Uterus (tissue), 3 donors: ENCODE measurements at regions not wholly inside any gene's neighbourhood (a gene's known extent, or its start where the extent isn't known, plus 50 kb on each side); places are given as distances from the start of the nearest gene placed in this dataset.

Source experiments
- DNase-seq, 2 donors: peaks; one replicate each; pipeline ENCODE4 v3.0.0-alpha.2; 2019 to 2020
- H3K27ac ChIP-seq, 2 donors: fragments of 200-600 bp; sonication (generic); 1 replicate in 1 of 2; 2 replicates in 1 of 2; pipeline ENCODE4 v1.5.1; 2016 to 2018
- H3K27me3 ChIP-seq, 2 donors: fragments of 200-600 bp; sonication (generic); one replicate each; pipeline ENCODE4 v1.5.1; 2018 to 2019; ENCODE audit warnings: control low read depth in 1 of 2
- H3K36me3 ChIP-seq, 2 donors: fragments of 200-600 bp; sonication (generic); one replicate each; pipeline ENCODE4 v1.5.1; 2019; ENCODE audit warnings: control low read depth in 1 of 2
- H3K4me1 ChIP-seq, 2 donors: fragments of 200-600 bp; sonication (generic); one replicate each; pipeline ENCODE4 v1.5.1; 2018 to 2019; ENCODE audit warnings: control low read depth in 1 of 2
- H3K4me3 ChIP-seq, 2 donors: fragments of 200-600 bp; sonication (generic); 1 replicate in 1 of 2; 2 replicates in 1 of 2; pipeline ENCODE4 v1.5.1; 2018 to 2019; ENCODE audit warnings: mild to moderate bottlenecking in 1 of 2
- H3K9me3 ChIP-seq, 2 donors: fragments of 200-600 bp; sonication (generic); one replicate each; pipeline ENCODE4 v1.5.1; 2019; ENCODE audit warnings: control low read depth in 1 of 2
- POLR2A ChIP-seq, 2 donors: fragments of 450-650 bp; IDR thresholded peaks; one replicate each; pipeline ENCODE4 v1.6.1; 2016; ENCODE audit warnings: antibody characterized with exemption in 2 of 2, mild to moderate bottlenecking in 1 of 2, moderate library complexity in 1 of 2
- intact Hi-C: fragments of 100-400 bp; cut with DNase I; formaldehyde crosslinking; loops from one replicate; pipeline ENCODE4 v1.15.1; 2023; ENCODE audit warnings: low total_unique reads
- TF ChIP-seq, protein P1 (sequence below), 4 experiments: fragments of 200-600 bp in 2 of 4; fragments of 450-650 bp in 2 of 4; sonication (generic) in 2 of 4; IDR thresholded peaks; one replicate each; pipeline ENCODE4 v1.5.1; 2016 to 2019; ENCODE audit warnings: antibody characterized with exemption in 4 of 4, mild to moderate bottlenecking in 2 of 4, moderate library complexity in 1 of 4
- donor health status: DM: yes; HTN: yes; CAD: no.

DNA sequence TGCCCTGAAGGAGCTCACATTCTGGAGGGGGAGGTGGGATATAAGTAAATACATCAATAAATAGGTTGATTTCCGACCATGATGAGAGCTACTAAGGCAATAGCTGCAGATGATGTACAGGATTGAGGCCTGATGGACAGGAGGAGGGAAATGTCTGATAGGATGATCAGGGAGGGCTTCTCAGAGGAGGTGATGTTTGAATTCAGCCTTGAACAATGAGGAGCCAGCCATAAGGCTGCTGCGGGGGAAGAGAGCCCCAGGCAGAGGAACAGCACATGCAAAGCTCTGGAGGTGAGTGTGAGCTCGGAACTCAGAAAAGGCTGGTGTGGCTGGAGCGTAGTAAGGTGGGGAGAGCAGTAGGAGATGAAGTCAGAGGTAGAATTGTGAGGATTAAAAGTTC lies 411.7 kb downstream of the PTPRU start:
- intact Hi-C loops, result no loop called here
- H3K9me3 ChIP-seq, result no peaks in the 10 kb centered on the region
- TF ChIP-seq, protein P1, sequence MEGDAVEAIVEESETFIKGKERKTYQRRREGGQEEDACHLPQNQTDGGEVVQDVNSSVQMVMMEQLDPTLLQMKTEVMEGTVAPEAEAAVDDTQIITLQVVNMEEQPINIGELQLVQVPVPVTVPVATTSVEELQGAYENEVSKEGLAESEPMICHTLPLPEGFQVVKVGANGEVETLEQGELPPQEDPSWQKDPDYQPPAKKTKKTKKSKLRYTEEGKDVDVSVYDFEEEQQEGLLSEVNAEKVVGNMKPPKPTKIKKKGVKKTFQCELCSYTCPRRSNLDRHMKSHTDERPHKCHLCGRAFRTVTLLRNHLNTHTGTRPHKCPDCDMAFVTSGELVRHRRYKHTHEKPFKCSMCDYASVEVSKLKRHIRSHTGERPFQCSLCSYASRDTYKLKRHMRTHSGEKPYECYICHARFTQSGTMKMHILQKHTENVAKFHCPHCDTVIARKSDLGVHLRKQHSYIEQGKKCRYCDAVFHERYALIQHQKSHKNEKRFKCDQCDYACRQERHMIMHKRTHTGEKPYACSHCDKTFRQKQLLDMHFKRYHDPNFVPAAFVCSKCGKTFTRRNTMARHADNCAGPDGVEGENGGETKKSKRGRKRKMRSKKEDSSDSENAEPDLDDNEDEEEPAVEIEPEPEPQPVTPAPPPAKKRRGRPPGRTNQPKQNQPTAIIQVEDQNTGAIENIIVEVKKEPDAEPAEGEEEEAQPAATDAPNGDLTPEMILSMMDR (IDR thresholded peaks at IDR 0.05), result no peak
- H3K4me1 ChIP-seq, result no peaks in the 10 kb centered on the region
- H3K27ac ChIP-seq, result no peak overlapping the region
- no peaks in the 10 kb centered on the region for H3K36me3 ChIP-seq
- DNase-seq, result no peak
- H3K4me3 ChIP-seq, result no peak overlapping the region
- no peaks in the 10 kb centered on the region for H3K27me3 ChIP-seq

DNA sequence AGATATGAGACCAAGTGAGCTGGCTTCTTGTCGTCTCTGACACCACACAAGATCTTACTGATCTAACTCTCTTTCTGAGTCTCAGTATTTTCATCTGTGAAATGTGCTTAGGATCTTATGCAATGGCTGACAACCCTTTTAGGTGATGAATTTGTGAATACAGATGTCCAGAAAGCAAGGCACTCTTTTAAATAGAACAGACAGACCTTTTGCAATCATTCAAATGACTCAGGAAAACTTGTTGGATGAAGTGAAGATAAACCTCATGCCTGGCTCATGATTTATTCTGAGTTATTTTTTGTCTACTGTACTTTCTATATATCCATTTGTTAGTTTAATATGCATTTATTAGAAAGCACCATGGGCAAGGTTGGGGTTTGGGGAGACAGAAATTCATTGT lies 411.3 kb downstream of the PTPRU start:
- H3K27ac ChIP-seq, result no peak overlapping the region
- intact Hi-C loops, result no loop called here
- H3K36me3 ChIP-seq, result no peaks in the 10 kb centered on the region
- no peaks in the 10 kb centered on the region for H3K4me1 ChIP-seq
- no peaks in the 10 kb centered on the region for H3K27me3 ChIP-seq
- no peaks in the 10 kb centered on the region for H3K9me3 ChIP-seq
- H3K4me3 ChIP-seq, result no peak overlapping the region
- no peak for DNase-seq
- no peak for TF ChIP-seq POLR2A (IDR thresholded peaks at IDR 0.05)
- TF ChIP-seq, protein P1 (IDR thresholded peaks at IDR 0.05), result no peak

DNA sequence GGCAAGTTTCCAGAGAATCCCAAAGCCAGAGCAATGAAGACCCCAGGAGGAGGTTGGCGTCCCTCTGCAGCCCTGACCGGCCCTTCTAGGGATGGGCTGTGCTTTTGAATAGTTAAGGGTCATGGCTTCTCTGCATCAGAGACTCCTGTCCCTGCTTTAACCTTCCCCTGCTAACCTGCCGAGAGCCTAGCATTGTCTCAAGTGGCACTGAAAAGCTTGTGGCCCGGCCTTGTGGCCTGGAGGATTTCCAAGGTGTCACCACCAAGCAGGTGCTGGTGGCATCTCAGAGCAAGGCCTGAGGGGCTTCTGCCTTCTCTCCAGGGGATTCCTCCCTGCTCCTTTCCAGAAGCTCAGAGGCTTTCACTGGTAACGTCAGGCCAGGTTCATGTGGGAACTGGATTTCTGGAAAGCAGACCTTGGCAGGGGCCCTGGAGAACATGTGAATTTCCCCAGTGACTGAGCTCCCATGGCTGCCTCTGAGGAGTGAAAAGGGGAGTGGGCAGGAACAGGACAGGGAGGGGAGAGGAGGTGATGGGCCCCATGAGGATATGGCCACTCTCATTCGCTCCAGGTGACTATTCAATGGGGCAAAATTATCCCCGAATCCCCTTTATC lies 409.9 kb downstream of the PTPRU start:
- H3K36me3 ChIP-seq, result no peaks in the 10 kb centered on the region
- no peak overlapping the region for H3K27ac ChIP-seq
- no peaks in the 10 kb centered on the region for H3K4me1 ChIP-seq
- H3K27me3 ChIP-seq, result no peaks in the 10 kb centered on the region
- H3K9me3 ChIP-seq, result no peaks in the 10 kb centered on the region
- intact Hi-C loops, result no loop called here
- no peak for DNase-seq
- no peak overlapping the region for H3K4me3 ChIP-seq
- TF ChIP-seq, protein P1 (IDR thresholded peaks at IDR 0.05), result no peak
- no peak for TF ChIP-seq POLR2A (IDR thresholded peaks at IDR 0.05)

DNA sequence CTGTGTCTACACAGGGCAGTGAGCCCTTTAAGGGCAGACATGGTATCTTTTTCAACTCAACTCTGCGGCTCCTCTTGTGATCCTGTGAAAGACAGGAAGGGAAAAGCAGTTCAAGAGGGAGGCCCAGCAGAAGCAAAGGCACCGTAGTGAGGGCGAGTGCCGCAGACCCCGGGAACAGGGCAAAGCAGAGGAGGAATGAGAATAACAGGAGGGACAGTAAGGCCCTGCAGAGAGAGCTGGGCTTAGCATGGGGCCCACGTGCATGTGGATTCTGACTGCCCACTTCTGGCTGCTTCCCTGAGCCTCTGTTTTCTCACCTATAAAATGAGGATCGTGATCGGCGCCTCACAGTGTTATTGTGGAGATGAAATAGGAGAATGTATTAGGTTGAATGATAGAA lies 409.3 kb downstream of the PTPRU start:
- Histone ChIP-seq H3K27ac (no peak overlapping the region), H3K36me3 (no peaks in the 10 kb centered on the region), H3K27me3 (no peaks in the 10 kb centered on the region), H3K4me3 (no peak overlapping the region), H3K4me1 (no peaks in the 10 kb centered on the region), H3K9me3 (no peaks in the 10 kb centered on the region)
- intact Hi-C loops, result no loop called here
- no peak for DNase-seq
- no peak for TF ChIP-seq POLR2A (IDR thresholded peaks at IDR 0.05)
- TF ChIP-seq, protein P1 (IDR thresholded peaks at IDR 0.05), result no peak

DNA sequence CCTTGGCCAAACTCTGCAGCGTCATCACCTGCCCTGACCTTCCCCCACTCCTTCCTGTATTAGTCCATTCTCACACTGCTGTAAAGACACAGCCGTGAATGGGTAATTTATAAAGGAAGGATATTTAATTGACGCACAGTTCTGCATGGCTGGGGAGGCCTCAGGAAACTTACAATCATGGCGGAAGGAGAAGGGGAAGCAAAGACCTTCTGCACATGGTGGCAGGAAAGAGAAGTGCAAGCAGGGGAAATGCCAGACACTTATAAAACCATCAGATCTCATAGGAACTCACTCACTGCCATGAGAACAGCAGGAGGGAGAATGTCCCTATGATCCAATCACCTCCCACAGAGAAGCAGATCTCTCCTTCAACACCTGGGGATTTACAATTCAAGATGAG lies 408.5 kb downstream of the PTPRU start:
- H3K27me3 ChIP-seq, result no peaks in the 10 kb centered on the region
- intact Hi-C loops, result no loop called here
- H3K4me1 ChIP-seq, result no peaks in the 10 kb centered on the region
- no peak for DNase-seq
- H3K9me3 ChIP-seq, result no peaks in the 10 kb centered on the region
- H3K36me3 ChIP-seq, result no peaks in the 10 kb centered on the region
- no peak overlapping the region for H3K27ac ChIP-seq
- no peak overlapping the region for H3K4me3 ChIP-seq
- TF ChIP-seq, protein P1 (IDR thresholded peaks at IDR 0.05), result no peak
- no peak for TF ChIP-seq POLR2A (IDR thresholded peaks at IDR 0.05)
